HepG2 (cell line): ENCODE measurements at regions not wholly inside any gene's neighbourhood (a gene's known extent, or its start where the extent isn't known, plus 50 kb on each side); places are given as distances from the start of the nearest gene placed in this dataset.

Experiments
- ATAC-seq: fragments of 200-7000 bp; cut with Tn5 transposase; 3 replicates; pipeline ENCODE4 v1.9.1; 2020; ENCODE audit warnings: mild to moderate bottlenecking, moderate library complexity
- BruUV-seq: library from RNA; stranded (reverse); fragments of 400-500 nt; replicated peaks from 2 replicates; lab custom pipeline; 2021; lab: Mats Ljungman, UMichigan
- CTCF ChIA-PET: fragments of 300-600 bp; formaldehyde crosslinking; extraction: SDS; loops from one replicate; lab custom pipeline; 2021; ENCODE audit warnings: low total read pairs, inconsistent platforms, low intra/inter-chr PET ratio; lab: Yijun Ruan, JAX
- POLR2A ChIA-PET: fragments of 350-600 bp; sonication (Branson Sonifier 250); formaldehyde crosslinking; loops from one replicate; lab custom pipeline; 2020; ENCODE audit warnings: antibody characterized with exemption, inconsistent platforms; lab: Yijun Ruan, JAX
- DNase-seq: peaks from one replicate; pipeline ENCODE4 v3.0.0-alpha.2; 2015; ENCODE audit warnings: low spot score
- FAIRE-seq: peaks from 3 replicates; lab custom pipeline; 2011; peaks lifted over from hg19 to GRCh38; lab: Jason Lieb, UNC
- H2AFZ ChIP-seq: one replicate; pipeline ENCODE4 v1.6.1; 2011; ENCODE audit warnings: low read length, inconsistent platforms
- H3K27ac ChIP-seq: fragments of 300-600 bp; 3 replicates; pipeline ENCODE4 v1.8.0; 2011; ENCODE audit warnings: mixed run types, mild to moderate bottlenecking, mixed read lengths, low read length, inconsistent platforms; ENCODE audit not compliant: insufficient read depth; ENCODE audit errors: extremely low read length
- H3K27me3 ChIP-seq, 2 experiments: fragments of 200-600 bp in 1 of 2; 2 replicates in 1 of 2; 3 replicates in 1 of 2; pipeline versions ENCODE4 v1.6.0 to v1.8.0; 2011; ENCODE audit warnings: low read length in 2 of 2, mild to moderate bottlenecking in 2 of 2, moderate library complexity in 2 of 2, inconsistent platforms in 1 of 2; ENCODE audit not compliant: insufficient read depth in 2 of 2, control insufficient read depth in 1 of 2
- H3K36me3 ChIP-seq, 2 experiments: fragments of 200-600 bp in 1 of 2; replicated peaks in 1 of 2; 2 replicates in 1 of 2; 3 replicates in 1 of 2; pipeline versions ENCODE4 v1.5.1 to v1.8.0; 2011; ENCODE audit warnings: low read length in 2 of 2, inconsistent platforms in 1 of 2; ENCODE audit not compliant: insufficient read depth in 2 of 2, control insufficient read depth in 1 of 2
- H3K4me1 ChIP-seq: 2 replicates; pipeline ENCODE4 v1.5.1; 2012; ENCODE audit warnings: low read length, inconsistent platforms; ENCODE audit not compliant: insufficient read depth
- H3K4me2 ChIP-seq: 2 replicates; pipeline ENCODE4 v1.6.0; 2011; ENCODE audit warnings: low read depth, low read length, inconsistent platforms
- H3K4me3 ChIP-seq, 3 experiments: fragments of 200-600 bp in 1 of 3; sonication (generic), shearing (Covaris generic) in 1 of 3; replicated peaks in 1 of 3; 2 replicates each; pipeline ENCODE4 v1.5.1; 2011 to 2016; ENCODE audit warnings: low read length in 3 of 3, inconsistent platforms in 2 of 3, low read depth in 2 of 3, mild to moderate bottlenecking in 2 of 3, control low read depth in 1 of 3, mixed read lengths in 1 of 3; ENCODE audit not compliant: insufficient read depth in 1 of 3
- H3K79me2 ChIP-seq: one replicate; pipeline ENCODE4 v1.6.1; 2011; ENCODE audit warnings: low read length, inconsistent platforms; ENCODE audit not compliant: insufficient read depth
- H3K9ac ChIP-seq: 2 replicates; pipeline ENCODE4 v1.6.0; 2011; ENCODE audit warnings: mild to moderate bottlenecking, low read depth, low read length, inconsistent platforms; ENCODE audit not compliant: insufficient read depth
- H3K9me3 ChIP-seq: 2 replicates; pipeline ENCODE4 v1.5.1; 2012; ENCODE audit warnings: mild to moderate bottlenecking, low read length
- H4K20me1 ChIP-seq: 2 replicates; pipeline ENCODE4 v1.6.0; 2011; ENCODE audit warnings: inconsistent platforms, mild to moderate bottlenecking, low read length, moderate library complexity; ENCODE audit not compliant: insufficient read depth
- FOXK2 ChIP-seq: fragments of 450-650 bp; IDR thresholded peaks from 2 replicates; pipeline ENCODE4 v1.6.1; 2016
- SRF ChIP-seq: IDR thresholded peaks from 2 replicates; pipeline ENCODE4 v1.6.1; 2011; ENCODE audit warnings: mild to moderate bottlenecking, low read depth, low read length, moderate library complexity
- ZNF558 ChIP-seq: sonication (generic); formaldehyde crosslinking; IDR thresholded peaks from 2 replicates; pipeline ENCODE4 v1.9.0; 2022; ENCODE audit warnings: mild to moderate bottlenecking, missing genetic modification reagents, borderline replicate concordance
- WGBS: methylation state at CpG from one replicate; pipeline ENCODE4 v1.1.6; 2017; ENCODE audit warnings: low lambda C conversion rate; 5-methylcytosine and 5-hydroxymethylcytosine counted together
- in situ Hi-C: cut with HindIII; loops from 2 replicates; pipeline ENCODE4 v1.10.0; 2017; ENCODE audit warnings: low pct_unique_long_range_greater_than_20kb; ENCODE audit not compliant: extremely low pct_ligation_motif_present
- intact Hi-C: fragments of 100-400 bp; cut with micrococcal nuclease; formaldehyde crosslinking; loops from one replicate; pipeline ENCODE4 v1.10.0; 2022; ENCODE audit not compliant: unreplicated experiment
- TF ChIP-seq, protein P1 (sequence below): sonication (generic); formaldehyde crosslinking; IDR thresholded peaks from 2 replicates; pipeline ENCODE4 v1.5.0; 2020; ENCODE audit warnings: missing genetic modification reagents

DNA sequence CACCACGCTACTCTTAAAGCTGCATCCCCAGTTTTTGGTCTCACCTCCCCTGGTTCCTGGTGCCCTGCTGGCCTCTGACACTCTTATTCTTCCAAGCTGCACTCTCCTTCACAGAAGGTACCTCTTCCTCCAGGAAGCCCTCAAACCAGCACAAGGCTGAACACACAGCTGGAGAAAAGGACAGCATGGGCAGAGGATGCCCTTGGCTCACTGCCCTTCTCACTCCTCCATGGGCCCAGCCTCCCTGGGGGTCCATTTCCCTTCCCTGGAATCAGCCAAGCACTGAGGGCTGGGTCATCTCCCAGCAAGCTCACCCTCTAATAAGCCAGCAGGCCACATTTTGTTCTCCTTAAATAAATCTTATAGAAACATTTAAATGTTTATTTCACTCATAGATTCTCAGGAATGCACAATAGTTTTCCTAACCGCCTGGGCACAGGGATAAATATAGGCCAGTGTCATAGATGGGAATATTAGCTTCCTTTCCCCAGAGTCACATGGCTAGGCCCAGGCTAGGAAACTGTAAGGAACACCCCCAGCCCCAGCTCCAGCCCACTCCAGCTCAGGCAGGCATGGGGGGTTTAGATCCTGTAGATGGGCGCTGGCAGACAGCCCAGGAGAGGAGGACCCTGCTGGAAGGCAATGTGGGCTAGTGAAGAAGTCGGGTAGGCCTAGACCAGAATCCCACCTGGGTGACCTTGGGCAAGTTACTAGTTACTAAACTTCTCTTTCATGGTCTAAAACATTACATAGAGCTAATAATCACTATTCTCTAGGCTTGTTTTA, 51.5 kb downstream of the IRAG1 start:
- ATAC-seq (no peak), FAIRE-seq (no peak), DNase-seq (no peak)
- 44% methylated on average over 4 of the region's 4 CpGs for WGBS
- no peak overlapping the region for H3K4me2 ChIP-seq
- H3K4me1 ChIP-seq, result no peaks in the 10 kb centered on the region
- H4K20me1 ChIP-seq, result no peaks in the 10 kb centered on the region
- H3K4me3 ChIP-seq, result no peak overlapping the region
- intact Hi-C loops, result no loop called here
- no peaks in the 10 kb centered on the region for H3K9me3 ChIP-seq
- no peak overlapping the region for H2AFZ ChIP-seq
- no TSS peak for BruUV-seq
- TF ChIP-seq SRF (no peak), FOXK2 (no peak)
- no peak overlapping the region for H3K27ac ChIP-seq
- H3K79me2 ChIP-seq, result no peaks in the 10 kb centered on the region
- H3K9ac ChIP-seq, result no peak overlapping the region
- POLR2A ChIA-PET, result no interaction called here
- H3K27me3 ChIP-seq, result peaks cover 2 to 10% of the 10 kb centered on the region in 2 experiments; a peak in 2 of 5 replicates
- H3K36me3 ChIP-seq, result no peaks in the 10 kb centered on the region
- in situ Hi-C loops, result no loop called here
- CTCF ChIA-PET, result no interaction called here

DNA sequence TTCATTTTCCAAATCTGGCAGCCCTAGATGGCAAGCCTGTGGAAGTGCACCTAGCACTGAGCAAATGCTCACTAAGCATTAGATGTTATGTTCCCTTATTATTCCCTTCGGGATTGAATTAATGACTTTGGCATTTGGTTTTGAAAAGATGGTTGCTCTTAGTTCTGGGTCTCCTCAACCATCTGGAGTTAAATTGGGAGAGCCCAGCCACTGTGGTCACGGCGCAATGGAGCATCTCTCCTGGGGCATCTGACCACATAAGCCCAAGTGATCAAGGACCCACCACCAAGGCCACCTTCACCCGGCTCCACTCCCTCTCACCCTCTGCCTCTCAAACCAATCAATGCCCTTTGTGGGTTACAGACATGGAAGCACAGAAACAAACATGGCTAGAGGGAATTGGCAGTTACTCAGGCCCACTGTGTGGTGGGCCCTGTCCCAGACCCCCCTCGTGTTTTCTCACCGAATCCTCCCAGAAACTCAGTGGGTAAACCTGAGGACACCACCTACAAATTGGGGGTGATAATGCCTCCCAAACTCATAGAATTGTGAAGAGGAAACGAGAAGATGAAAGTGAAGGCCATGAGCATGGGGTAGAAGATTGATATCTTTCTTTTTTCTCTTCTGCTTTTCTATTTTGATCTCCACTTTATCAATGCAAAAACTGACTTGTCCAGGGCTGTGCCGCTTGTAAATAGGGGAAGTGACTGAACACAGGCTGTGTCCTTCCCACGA, 52.2 kb downstream of the IRAG1 start:
- intact Hi-C loops, result no loop called here
- WGBS, result 23% methylated on average over 9 of the region's 9 CpGs
- FAIRE-seq (no peak), DNase-seq (no peak), ATAC-seq (no peak)
- Histone ChIP-seq H3K4me3 (no peak overlapping the region), H3K9me3 (no peaks in the 10 kb centered on the region), H3K79me2 (no peaks in the 10 kb centered on the region), H3K36me3 (no peaks in the 10 kb centered on the region), H3K9ac (no peak overlapping the region), H3K27ac (no peak overlapping the region), H3K4me2 (no peak overlapping the region), H4K20me1 (no peaks in the 10 kb centered on the region), H2AFZ (no peak overlapping the region), H3K27me3 (peaks cover 0 to 10% of the 10 kb centered on the region in 2 experiments; a peak in 2 of 5 replicates), H3K4me1 (no peaks in the 10 kb centered on the region)
- BruUV-seq, result no TSS peak
- in situ Hi-C loops, result no loop called here
- TF ChIP-seq ZNF558 (CRISPR knock-in tag), result no peak
- TF ChIP-seq, protein P1, sequence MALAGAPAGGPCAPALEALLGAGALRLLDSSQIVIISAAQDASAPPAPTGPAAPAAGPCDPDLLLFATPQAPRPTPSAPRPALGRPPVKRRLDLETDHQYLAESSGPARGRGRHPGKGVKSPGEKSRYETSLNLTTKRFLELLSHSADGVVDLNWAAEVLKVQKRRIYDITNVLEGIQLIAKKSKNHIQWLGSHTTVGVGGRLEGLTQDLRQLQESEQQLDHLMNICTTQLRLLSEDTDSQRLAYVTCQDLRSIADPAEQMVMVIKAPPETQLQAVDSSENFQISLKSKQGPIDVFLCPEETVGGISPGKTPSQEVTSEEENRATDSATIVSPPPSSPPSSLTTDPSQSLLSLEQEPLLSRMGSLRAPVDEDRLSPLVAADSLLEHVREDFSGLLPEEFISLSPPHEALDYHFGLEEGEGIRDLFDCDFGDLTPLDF, result no peak
- POLR2A ChIA-PET, result no interaction called here
- CTCF ChIA-PET, result no interaction called here
